MV-4-11 (cell line): ENCODE measurements at regions not wholly inside any gene's neighbourhood (a gene's known extent, or its start where the extent isn't known, plus 50 kb on each side); places are given as distances from the start of the nearest gene placed in this dataset.
"Not testable (repeated sequence)": the region's sequence is repeated elsewhere in the genome, so short reads cannot be mapped to it uniquely, and the experiment has no call there.

ENCODE experiments used
- DNase-seq: peaks from one replicate; lab custom pipeline; 2025; lab: John Stamatoyannopoulos, UW

GRCh38 chr10:84571146-84571545 is 242.8 kb downstream of the CCSER2 start:
- no peak for DNase-seq

GRCh38 chr10:84574102-84574501 is 245.7 kb downstream of the CCSER2 start:
- no peak for DNase-seq

GRCh38 chr10:84581976-84582375 is 253.6 kb downstream of the CCSER2 start:
- no peak for DNase-seq

- no peak for DNase-seq
Measured at GRCh38 chr10:84583501-84583900, 255.1 kb downstream of the CCSER2 start.

- no peak for DNase-seq
Measured at GRCh38 chr10:84587789-84588188, 259.4 kb downstream of the CCSER2 start.

GRCh38 chr10:84588426-84588825 is 260.0 kb downstream of the CCSER2 start:
- DNase-seq: no peak

GRCh38 chr10:84588971-84589370 is 260.6 kb downstream of the CCSER2 start:
- no peak for DNase-seq

GRCh38 chr10:84589526-84590205 is 261.3 kb downstream of the CCSER2 start:
- no peak for DNase-seq

- DNase-seq: no peak
Measured at GRCh38 chr10:84590327-84591193, 262.2 kb downstream of the CCSER2 start.

- no peak for DNase-seq
Measured at GRCh38 chr10:84593506-84593905, 265.1 kb downstream of the CCSER2 start.

- DNase-seq: no peak
Measured at GRCh38 chr10:84596585-84596984, 268.2 kb downstream of the CCSER2 start.

- no peak for DNase-seq
Measured at GRCh38 chr10:84599254-84599653, 270.9 kb downstream of the CCSER2 start.

GRCh38 chr10:84600947-84601346 is 272.6 kb downstream of the CCSER2 start:
- DNase-seq: no peak

GRCh38 chr10:84602543-84602942 is 274.2 kb downstream of the CCSER2 start:
- DNase-seq: not testable (repeated sequence)

- DNase-seq: no peak
Measured at GRCh38 chr10:84603971-84604370, 275.6 kb downstream of the CCSER2 start.

GRCh38 chr10:84605802-84606201 is 277.4 kb downstream of the CCSER2 start:
- DNase-seq: no peak

GRCh38 chr10:84606428-84606827 is 278.0 kb downstream of the CCSER2 start:
- DNase-seq: no peak

GRCh38 chr10:84607044-84607443 is 278.7 kb downstream of the CCSER2 start:
- no peak for DNase-seq

GRCh38 chr10:84607523-84607922 is 279.1 kb downstream of the CCSER2 start:
- DNase-seq: no peak

GRCh38 chr10:84608126-84608525 is 279.7 kb downstream of the CCSER2 start:
- DNase-seq: no peak

GRCh38 chr10:84613336-84614021 is 285.1 kb downstream of the CCSER2 start:
- no peak for DNase-seq

- no peak for DNase-seq
Measured at GRCh38 chr10:84626397-84627087, 298.2 kb downstream of the CCSER2 start.
